K562 (cell line): ENCODE measurements at regions not wholly inside any gene's neighbourhood (a gene's known extent, or its start where the extent isn't known, plus 50 kb on each side); places are given as distances from the start of the nearest gene placed in this dataset.

Experiments used
- DPF2 ChIP-seq: fragments of 450-650 bp; IDR thresholded peaks from 2 replicates; pipeline ENCODE4 v1.6.1; 2016
- HMG20B ChIP-seq: fragments of 250-450 bp; sonication (Bioruptor Pico); IDR thresholded peaks from 2 replicates; pipeline ENCODE4 v1.5.0; 2021; ENCODE audit warnings: mild to moderate bottlenecking
- IRF1 ChIP-seq: sonication (generic); formaldehyde crosslinking; IDR thresholded peaks from 2 replicates; pipeline ENCODE4 v1.8.0; 2022; ENCODE audit warnings: missing genetic modification reagents, mild to moderate bottlenecking, borderline replicate concordance
- TARDBP ChIP-seq: fragments of 450-650 bp; IDR thresholded peaks from 2 replicates; pipeline ENCODE4 v1.6.1; 2016
- TSC22D4 ChIP-seq: fragments of 450-650 bp; IDR thresholded peaks from 2 replicates; pipeline ENCODE4 v1.6.1; 2016; ENCODE audit warnings: missing genetic modification characterization, missing biosample characterization, control low read depth
- ZBTB7A ChIP-seq: IDR thresholded peaks from 2 replicates; pipeline ENCODE4 v1.6.1; 2011; ENCODE audit warnings: low read depth, mild to moderate bottlenecking, low read length, moderate library complexity, borderline replicate concordance; ENCODE audit not compliant: control insufficient read depth
- ZNF175 ChIP-seq: fragments of 200-800 bp; sonication (Bioruptor generic); IDR thresholded peaks from 2 replicates; pipeline ENCODE4 v1.6.1; 2016; ENCODE audit warnings: low read depth, mild to moderate bottlenecking, missing genetic modification characterization, missing compliant biosample characterization
- TF ChIP-seq, protein P1 (sequence below), 3 experiments: IDR thresholded peaks in 2 of 3; conservative IDR thresholded peaks in 1 of 3; 2 replicates each; pipeline ENCODE4 v1.5.1; 2011 to 2012; ENCODE audit warnings: low read length in 3 of 3, mild to moderate bottlenecking in 3 of 3, control low read depth in 2 of 3, improper control_type of control experiment in 1 of 3, inconsistent platforms in 1 of 3, low read depth in 1 of 3, mixed read lengths in 1 of 3, moderate library complexity in 1 of 3; ENCODE audit not compliant: insufficient read depth in 2 of 3

GRCh38 chr3:147130461-147130860 lies 275.9 kb downstream of the ZIC4 start:
- TF ChIP-seq HMG20B (CRISPR knock-in tag) (no peak), TARDBP (no peak), ZNF175 (CRISPR knock-in tag) (no peak), TSC22D4 (no peak), IRF1 (CRISPR knock-in tag) (no peak), ZBTB7A (no peak), DPF2 (no peak)
- TF ChIP-seq, protein P1, sequence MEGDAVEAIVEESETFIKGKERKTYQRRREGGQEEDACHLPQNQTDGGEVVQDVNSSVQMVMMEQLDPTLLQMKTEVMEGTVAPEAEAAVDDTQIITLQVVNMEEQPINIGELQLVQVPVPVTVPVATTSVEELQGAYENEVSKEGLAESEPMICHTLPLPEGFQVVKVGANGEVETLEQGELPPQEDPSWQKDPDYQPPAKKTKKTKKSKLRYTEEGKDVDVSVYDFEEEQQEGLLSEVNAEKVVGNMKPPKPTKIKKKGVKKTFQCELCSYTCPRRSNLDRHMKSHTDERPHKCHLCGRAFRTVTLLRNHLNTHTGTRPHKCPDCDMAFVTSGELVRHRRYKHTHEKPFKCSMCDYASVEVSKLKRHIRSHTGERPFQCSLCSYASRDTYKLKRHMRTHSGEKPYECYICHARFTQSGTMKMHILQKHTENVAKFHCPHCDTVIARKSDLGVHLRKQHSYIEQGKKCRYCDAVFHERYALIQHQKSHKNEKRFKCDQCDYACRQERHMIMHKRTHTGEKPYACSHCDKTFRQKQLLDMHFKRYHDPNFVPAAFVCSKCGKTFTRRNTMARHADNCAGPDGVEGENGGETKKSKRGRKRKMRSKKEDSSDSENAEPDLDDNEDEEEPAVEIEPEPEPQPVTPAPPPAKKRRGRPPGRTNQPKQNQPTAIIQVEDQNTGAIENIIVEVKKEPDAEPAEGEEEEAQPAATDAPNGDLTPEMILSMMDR (IDR thresholded peaks at IDR 0.05 in 2 of 3, conservative IDR thresholded peaks at IDR 0.05 in 1 of 3; ENCODE audit: insufficient read depth in 2 of 3, low read depth in 1 of 3, low read length in 3 of 3), result no peak
